GM12874 (cell line): ENCODE measurements at regions not wholly inside any gene's neighbourhood (a gene's known extent, or its start where the extent isn't known, plus 50 kb on each side); places are given as distances from the start of the nearest gene placed in this dataset.

Experiments
- TF ChIP-seq, protein P1 (sequence below): IDR thresholded peaks from 2 replicates; pipeline ENCODE4 v1.5.1; 2011; ENCODE audit warnings: low read depth, mild to moderate bottlenecking, control low read depth, low read length, moderate library complexity; ENCODE audit not compliant: insufficient read depth

DNA sequence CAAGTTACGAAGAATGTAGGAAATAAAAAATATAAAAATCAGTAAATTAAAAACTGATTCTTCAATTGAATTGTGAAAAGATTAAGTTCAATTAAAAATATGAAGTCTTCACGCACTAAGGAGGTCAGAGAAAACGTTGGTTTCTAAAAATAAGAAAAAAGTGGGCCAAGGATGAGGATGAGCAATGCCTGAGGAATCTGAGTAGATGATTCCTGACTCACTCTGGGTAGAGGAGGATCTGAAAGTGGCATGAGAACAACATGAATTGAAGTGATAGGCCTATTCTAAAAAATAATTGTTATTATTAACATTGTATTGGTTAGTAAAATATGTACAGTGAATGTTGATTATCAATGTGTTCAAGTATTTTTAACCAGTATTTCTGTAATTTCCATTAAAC is 444.2 kb downstream of the GRIA2 start:
- TF ChIP-seq, protein P1, sequence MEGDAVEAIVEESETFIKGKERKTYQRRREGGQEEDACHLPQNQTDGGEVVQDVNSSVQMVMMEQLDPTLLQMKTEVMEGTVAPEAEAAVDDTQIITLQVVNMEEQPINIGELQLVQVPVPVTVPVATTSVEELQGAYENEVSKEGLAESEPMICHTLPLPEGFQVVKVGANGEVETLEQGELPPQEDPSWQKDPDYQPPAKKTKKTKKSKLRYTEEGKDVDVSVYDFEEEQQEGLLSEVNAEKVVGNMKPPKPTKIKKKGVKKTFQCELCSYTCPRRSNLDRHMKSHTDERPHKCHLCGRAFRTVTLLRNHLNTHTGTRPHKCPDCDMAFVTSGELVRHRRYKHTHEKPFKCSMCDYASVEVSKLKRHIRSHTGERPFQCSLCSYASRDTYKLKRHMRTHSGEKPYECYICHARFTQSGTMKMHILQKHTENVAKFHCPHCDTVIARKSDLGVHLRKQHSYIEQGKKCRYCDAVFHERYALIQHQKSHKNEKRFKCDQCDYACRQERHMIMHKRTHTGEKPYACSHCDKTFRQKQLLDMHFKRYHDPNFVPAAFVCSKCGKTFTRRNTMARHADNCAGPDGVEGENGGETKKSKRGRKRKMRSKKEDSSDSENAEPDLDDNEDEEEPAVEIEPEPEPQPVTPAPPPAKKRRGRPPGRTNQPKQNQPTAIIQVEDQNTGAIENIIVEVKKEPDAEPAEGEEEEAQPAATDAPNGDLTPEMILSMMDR = no peak

DNA sequence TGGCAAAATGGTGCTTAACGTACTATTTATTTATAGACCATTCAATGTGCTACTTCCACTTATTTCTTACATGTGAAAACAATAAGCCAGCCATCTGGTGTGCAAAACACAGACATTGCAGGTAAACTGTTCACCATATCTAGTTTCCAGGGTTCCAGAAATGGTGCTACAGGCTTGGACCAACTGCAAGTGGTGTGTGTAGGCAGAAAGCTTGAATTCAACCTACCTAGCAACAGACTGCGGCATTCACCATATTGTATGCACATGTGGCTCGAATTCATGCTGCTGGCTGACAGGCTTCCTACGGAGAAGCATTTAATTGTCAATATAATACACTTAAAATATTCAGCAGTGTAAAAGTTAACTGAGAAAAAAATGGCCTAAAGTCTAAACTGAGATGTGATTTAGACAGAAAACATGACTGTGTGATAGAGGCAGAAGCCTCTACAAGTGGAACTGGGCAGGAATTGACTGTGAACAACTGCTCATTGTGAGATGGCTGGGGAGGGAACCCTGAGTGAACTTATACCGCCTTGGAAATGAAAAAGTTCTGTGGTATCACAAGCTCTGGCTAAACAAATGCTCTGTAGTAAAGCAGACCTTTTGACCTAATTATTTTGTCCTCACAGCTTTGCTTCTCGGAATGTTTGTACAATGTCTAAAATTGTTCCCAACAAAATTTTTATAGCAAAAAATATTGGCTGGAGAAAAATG is 434.7 kb downstream of the GRIA2 start:
- TF ChIP-seq, protein P1 = no peak

DNA sequence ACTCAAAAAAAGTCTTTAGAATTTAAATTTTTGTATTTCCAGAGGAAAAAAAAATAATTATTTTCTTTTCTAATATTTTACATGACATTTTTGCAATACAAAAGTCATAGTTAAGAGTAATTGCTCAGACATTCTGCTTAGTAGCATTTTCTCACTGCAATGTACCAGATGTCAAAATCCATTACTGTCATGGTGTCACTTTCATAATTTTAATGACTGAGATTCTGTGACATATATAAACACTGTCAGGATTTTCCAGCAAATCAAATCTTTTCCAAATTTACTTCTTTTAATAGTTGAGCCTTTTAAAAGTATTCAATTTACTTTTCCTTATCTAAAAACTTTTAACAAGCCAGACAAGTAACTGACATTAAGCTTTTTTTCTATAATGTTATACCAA is 422.7 kb downstream of the GRIA2 start:
- TF ChIP-seq, protein P1 = no peak

DNA sequence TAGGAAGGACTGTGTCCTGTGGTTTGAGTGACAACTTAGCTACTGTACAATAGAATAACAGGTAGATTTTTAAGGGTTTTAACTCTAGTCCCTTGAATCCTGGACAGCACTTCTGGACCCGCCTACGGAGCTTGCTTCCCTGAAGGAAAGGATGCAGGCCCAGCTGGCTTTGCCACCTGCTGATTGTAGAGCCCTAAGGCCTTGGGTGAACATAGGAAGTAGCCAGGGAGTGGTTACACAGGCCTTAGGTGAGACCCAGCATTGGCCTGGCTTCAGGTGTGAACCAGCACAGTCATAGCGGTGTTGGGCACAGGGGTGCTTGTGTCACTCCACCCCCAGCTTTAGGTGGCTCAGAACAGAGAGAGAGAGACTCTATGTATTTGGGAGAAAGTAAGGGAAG is 413.5 kb downstream of the GRIA2 start:
- TF ChIP-seq, protein P1 = no peak

DNA sequence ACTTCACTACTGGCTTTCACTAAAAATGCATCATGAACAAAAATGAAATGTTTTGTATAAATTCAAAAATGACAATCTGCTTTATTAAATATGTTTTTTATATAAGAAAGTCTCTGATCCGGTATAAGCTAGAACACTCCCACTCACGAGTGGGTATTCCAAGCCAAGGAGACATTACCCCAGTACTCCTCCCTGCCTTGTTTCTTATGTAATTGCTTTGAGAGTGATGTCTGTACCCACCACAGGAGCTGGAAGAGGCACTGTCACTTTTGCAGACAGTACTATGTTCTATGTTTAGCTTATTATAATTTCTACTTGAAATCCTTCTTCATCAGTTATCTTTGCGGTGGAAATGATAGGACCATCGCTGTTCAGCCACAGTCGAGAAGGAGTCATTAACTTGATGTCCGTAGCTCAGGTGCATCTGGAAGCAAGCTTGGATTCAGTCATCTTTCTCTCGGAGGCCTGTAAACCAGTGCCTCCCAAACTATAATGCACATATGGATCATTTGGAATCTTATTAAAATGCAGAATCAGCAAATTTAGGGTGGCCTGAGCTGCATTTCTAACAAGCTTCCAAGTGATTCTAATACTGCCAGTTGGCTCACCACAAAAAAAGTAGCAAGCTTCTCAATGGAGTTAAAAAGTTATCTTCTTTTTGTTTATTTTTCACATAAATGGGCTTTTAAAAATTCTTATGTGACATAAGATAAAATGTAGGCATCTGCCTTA is 396.4 kb downstream of the GRIA2 start:
- TF ChIP-seq, protein P1 = no peak

DNA sequence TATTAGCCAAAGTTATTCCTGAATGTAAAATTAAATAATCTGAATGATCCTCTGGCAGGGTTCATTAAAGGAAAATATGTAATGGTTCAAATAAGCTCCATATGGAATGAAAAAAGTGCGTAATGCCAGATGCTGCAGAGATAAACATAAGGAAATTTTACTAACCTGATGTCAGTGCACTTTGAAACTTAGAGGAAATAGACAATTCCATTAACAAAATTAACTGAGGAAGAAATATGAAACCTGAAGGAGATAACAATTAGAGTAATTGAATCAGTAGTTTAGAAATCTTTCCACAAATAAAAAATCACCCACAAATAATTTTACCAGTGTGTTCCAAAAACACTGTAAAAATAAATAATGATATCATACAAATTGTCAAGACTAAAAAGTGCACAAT is 387.5 kb downstream of the GRIA2 start:
- TF ChIP-seq, protein P1 = no peak

DNA sequence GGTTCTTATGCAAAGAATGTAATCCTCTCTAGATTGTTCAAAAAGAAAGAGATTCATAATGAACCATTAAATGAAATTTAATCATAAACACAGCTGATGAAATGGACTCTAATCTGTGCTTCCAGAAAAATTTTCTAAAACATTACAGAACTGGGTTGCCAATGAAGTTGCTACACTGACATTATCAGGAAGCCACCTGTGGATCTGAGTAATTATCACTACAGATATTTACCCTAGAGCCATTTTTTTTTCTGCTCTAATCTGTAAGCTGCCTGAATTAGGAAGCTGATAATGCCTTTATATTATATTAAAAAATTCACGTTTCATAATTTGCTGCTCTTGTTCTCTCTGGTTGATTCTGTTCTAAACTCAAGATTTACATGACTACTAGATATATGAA is 380.1 kb downstream of the GRIA2 start:
- TF ChIP-seq, protein P1 = no peak
